CD14-positive monocyte (primary cell): ENCODE measurements at regions not wholly inside any gene's neighbourhood (a gene's known extent, or its start where the extent isn't known, plus 50 kb on each side); places are given as distances from the start of the nearest gene placed in this dataset.

Source experiments
- DNase-seq, 3 donors: peaks; one replicate each; pipeline ENCODE4 v3.0.0-alpha.2; 2011 to 2022
- H2AFZ ChIP-seq: 2 replicates; pipeline ENCODE4 v1.6.0; 2012; ENCODE audit warnings: mild to moderate bottlenecking, low read depth, low read length, inconsistent platforms; ENCODE audit not compliant: insufficient read depth, poor library complexity, severe bottlenecking
- H3K27ac ChIP-seq, 2 donors: 1 replicate in 1 of 2; 2 replicates in 1 of 2; pipeline ENCODE4 v1.5.1; 2012 to 2013; ENCODE audit warnings: low read length in 2 of 2, control low read depth in 1 of 2, inconsistent platforms in 1 of 2, low read depth in 1 of 2, mild to moderate bottlenecking in 1 of 2
- H3K27me3 ChIP-seq, 2 donors: one replicate each; pipeline versions ENCODE4 v1.6.0 to v1.6.1; 2011 to 2013; ENCODE audit warnings: low read length in 2 of 2; ENCODE audit not compliant: control insufficient read depth in 2 of 2, insufficient read depth in 2 of 2
- H3K36me3 ChIP-seq, 2 donors: replicated peaks in 1 of 2; 1 replicate in 1 of 2; 2 replicates in 1 of 2; pipeline versions ENCODE4 v1.5.1 to v1.6.1; 2012 to 2013; ENCODE audit warnings: low read length in 2 of 2, control low read depth in 1 of 2, inconsistent platforms in 1 of 2, mild to moderate bottlenecking in 1 of 2; ENCODE audit not compliant: insufficient read depth in 2 of 2, control insufficient read depth in 1 of 2
- H3K4me1 ChIP-seq, 2 donors: 1 replicate in 1 of 2; 2 replicates in 1 of 2; pipeline versions ENCODE4 v1.5.1 to v1.6.1; 2012 to 2013; ENCODE audit warnings: low read length in 2 of 2, control low read depth in 1 of 2, inconsistent platforms in 1 of 2, mild to moderate bottlenecking in 1 of 2, moderate library complexity in 1 of 2; ENCODE audit not compliant: insufficient read depth in 2 of 2, control insufficient read depth in 1 of 2
- H3K4me2 ChIP-seq: replicated peaks from 2 replicates; pipeline ENCODE3; 2012; ENCODE audit warnings: low read length, moderate library complexity, mild to moderate bottlenecking; ENCODE audit not compliant: poor library complexity, severe bottlenecking; ENCODE audit errors: extremely low read depth
- H3K4me3 ChIP-seq, 3 experiments: fragments of 200-600 bp in 1 of 3; sonication (generic) in 1 of 3; replicated peaks in 1 of 3; 1 replicate in 2 of 3; 2 replicates in 1 of 3; pipeline ENCODE4 v1.5.1; 2011 to 2013; ENCODE audit warnings: low read length in 3 of 3, mild to moderate bottlenecking in 3 of 3, control low read depth in 2 of 3, low read depth in 2 of 3, inconsistent platforms in 1 of 3, moderate library complexity in 1 of 3
- H3K79me2 ChIP-seq: 2 replicates; pipeline ENCODE4 v1.6.0; 2012; ENCODE audit warnings: mild to moderate bottlenecking, control low read depth, inconsistent platforms, low read length, moderate library complexity; ENCODE audit not compliant: insufficient read depth
- H3K9ac ChIP-seq: 2 replicates; pipeline ENCODE4 v1.6.0; 2017; ENCODE audit warnings: low read length, mild to moderate bottlenecking; ENCODE audit not compliant: insufficient read depth, poor library complexity, severe bottlenecking
- H3K9me3 ChIP-seq, 2 donors: replicated peaks in 1 of 2; 1 replicate in 1 of 2; 2 replicates in 1 of 2; pipeline versions ENCODE4 v1.5.1 to v1.6.1; 2012 to 2013; ENCODE audit warnings: low read length in 2 of 2, control low read depth in 1 of 2; ENCODE audit not compliant: control insufficient read depth in 1 of 2, insufficient read depth in 1 of 2
- H4K20me1 ChIP-seq: 2 replicates; pipeline ENCODE4 v1.6.0; 2012; ENCODE audit warnings: mild to moderate bottlenecking, low read length, control low read depth, moderate library complexity; ENCODE audit not compliant: insufficient read depth
- H3K27ac Mint-ChIP-seq, 7 donors: one replicate each; pipeline ENCODE4 v1.8.0; 2020; ENCODE audit warnings: mild to moderate bottlenecking in 7 of 7, mixed read lengths in 7 of 7, moderate library complexity in 6 of 7, inconsistent platforms in 2 of 7
- H3K27me3 Mint-ChIP-seq, 3 donors: one replicate each; pipeline ENCODE4 v1.8.0; 2021 to 2022; ENCODE audit warnings: low read depth in 3 of 3, mild to moderate bottlenecking in 3 of 3, mixed read lengths in 3 of 3, moderate library complexity in 3 of 3, inconsistent platforms in 1 of 3
- H3K36me3 Mint-ChIP-seq, 2 donors: one replicate each; pipeline ENCODE4 v1.8.0; 2020; ENCODE audit warnings: mixed read lengths in 2 of 2, inconsistent platforms in 1 of 2, mild to moderate bottlenecking in 1 of 2
- H3K4me1 Mint-ChIP-seq: one replicate; pipeline ENCODE4 v1.8.0; 2020; ENCODE audit warnings: mild to moderate bottlenecking, mixed read lengths
- H3K4me3 Mint-ChIP-seq, 2 donors: one replicate each; pipeline ENCODE4 v1.8.0; 2020; ENCODE audit warnings: mild to moderate bottlenecking in 2 of 2, mixed read lengths in 2 of 2, moderate library complexity in 1 of 2
- H3K9me3 Mint-ChIP-seq, 7 donors: one replicate each; pipeline ENCODE4 v1.8.0; 2020 to 2022; ENCODE audit warnings: mixed read lengths in 7 of 7, mild to moderate bottlenecking in 6 of 7, moderate library complexity in 6 of 7, inconsistent platforms in 2 of 7
- CTCF ChIP-seq: fragments of 200-600 bp; IDR thresholded peaks from one replicate; pipeline ENCODE4 v1.8.0; 2022; ENCODE audit warnings: antibody characterized with exemption, mild to moderate bottlenecking
- WGBS: methylation state at CpG from one replicate; pipeline ENCODE4 v1.1.5; 2013; ENCODE audit warnings: missing lambda C conversion rate; ENCODE audit not compliant: insufficient coverage; 5-methylcytosine and 5-hydroxymethylcytosine counted together
- intact Hi-C, 2 donors: fragments of 100-400 bp; cut with micrococcal nuclease; formaldehyde crosslinking; loops; one replicate each; pipeline versions ENCODE4 v1.15.0 to v1.15.1; 2023

GRCh38 chr11:128164080-128164741 lies 423.1 kb downstream of the ETS1 start:
- Histone ChIP-seq H3K4me2 (no peak overlapping the region), H2AFZ (no peak overlapping the region), H3K9ac (no peak overlapping the region), H3K27me3 (no peaks in the 10 kb centered on the region), H4K20me1 (no peaks in the 10 kb centered on the region), H3K27ac (no peak overlapping the region), H3K4me3 (no peak overlapping the region), H3K79me2 (no peaks in the 10 kb centered on the region), H3K9me3 (no peaks in the 10 kb centered on the region), H3K36me3 (no peaks in the 10 kb centered on the region), H3K4me1 (peaks cover 18% of the 10 kb centered on the region in 2 donors)
- intact Hi-C loops, result loop anchor here in 1 of 2 donors (10.0 kb wide), 1 partner anchor 461 kb away; no protein-coding TSS in a partner anchor
- Mint-ChIP-seq H3K27ac (no peak overlapping the region), H3K4me1 (peaks cover 19% of the 10 kb centered on the region), H3K4me3 (no peak overlapping the region), H3K27me3 (peaks cover 0 to 1% (median 0%) of the 10 kb centered on the region in 3 donors), H3K36me3 (no peaks in the 10 kb centered on the region), H3K9me3 (no peaks in the 10 kb centered on the region)
- no peak for DNase-seq
- 81% methylated on average over 4 of the region's 6 CpGs for WGBS
- TF ChIP-seq CTCF, result no peak

- Histone ChIP-seq H3K4me3 (no peak overlapping the region), H3K4me2 (no peak overlapping the region), H4K20me1 (no peaks in the 10 kb centered on the region), H3K27ac (no peak overlapping the region), H3K9ac (no peak overlapping the region), H3K4me1 (peaks cover 25 to 27% of the 10 kb centered on the region in 2 donors), H2AFZ (no peak overlapping the region), H3K27me3 (no peaks in the 10 kb centered on the region), H3K9me3 (no peaks in the 10 kb centered on the region), H3K36me3 (no peaks in the 10 kb centered on the region), H3K79me2 (no peaks in the 10 kb centered on the region)
- WGBS, result no CpG with 5 or more reads among the region's 1 CpG
- DNase-seq, result no peak
- H3K27ac Mint-ChIP-seq, result no peak overlapping the region
- intact Hi-C loops, result loop anchor here in 1 of 2 donors (10.0 kb wide), 1 partner anchor 463 kb away; no protein-coding TSS in a partner anchor
- no peaks in the 10 kb centered on the region for H3K27me3 Mint-ChIP-seq
- H3K4me3 Mint-ChIP-seq, result no peak overlapping the region
- H3K9me3 Mint-ChIP-seq, result no peaks in the 10 kb centered on the region
- no peak for TF ChIP-seq CTCF
- no peaks in the 10 kb centered on the region for H3K36me3 Mint-ChIP-seq
- H3K4me1 Mint-ChIP-seq, result peaks cover 29% of the 10 kb centered on the region
Observed at GRCh38 chr11:128161994-128162393, 425.4 kb downstream of the ETS1 start.
